GM19452 (cell line): ENCODE measurements at regions not wholly inside any gene's neighbourhood (a gene's known extent, or its start where the extent isn't known, plus 50 kb on each side); places are given as distances from the start of the nearest gene placed in this dataset.

Experiments
- ATAC-seq: cut with Tn5 transposase; IDR thresholded peaks from one replicate; pipeline ENCODE4 v1.9.1; 2021; ENCODE audit not compliant: unreplicated experiment

- ATAC-seq, result no peak
Observed at GRCh38 chr18:44123743-44124142, 556.9 kb upstream of the SETBP1 start.

- no peak for ATAC-seq
Observed at GRCh38 chr18:44125446-44125845, 555.2 kb upstream of the SETBP1 start.

- no peak for ATAC-seq
Observed at GRCh38 chr18:44126598-44126997, 554.1 kb upstream of the SETBP1 start.

- ATAC-seq, result no peak
Observed at GRCh38 chr18:44128365-44128764, 552.3 kb upstream of the SETBP1 start.

GRCh38 chr18:44130376-44130942, 550.2 kb upstream of the SETBP1 start:
- ATAC-seq, result no peak

GRCh38 chr18:44133483-44133882, 547.2 kb upstream of the SETBP1 start:
- ATAC-seq, result no peak

GRCh38 chr18:44134447-44134846, 546.2 kb upstream of the SETBP1 start:
- no peak for ATAC-seq

GRCh38 chr18:44135741-44136140, 544.9 kb upstream of the SETBP1 start:
- ATAC-seq, result no peak

GRCh38 chr18:44136326-44136725, 544.4 kb upstream of the SETBP1 start:
- ATAC-seq, result no peak

- ATAC-seq, result no peak
Observed at GRCh38 chr18:44143072-44143471, 537.6 kb upstream of the SETBP1 start.

GRCh38 chr18:44149706-44150105, 531.0 kb upstream of the SETBP1 start:
- ATAC-seq, result no peak

- no peak for ATAC-seq
Observed at GRCh38 chr18:44153981-44154380, 526.7 kb upstream of the SETBP1 start.

GRCh38 chr18:44156126-44156525, 524.6 kb upstream of the SETBP1 start:
- no peak for ATAC-seq

- no peak for ATAC-seq
Observed at GRCh38 chr18:44156776-44157335, 523.8 kb upstream of the SETBP1 start.

GRCh38 chr18:44170208-44170880, 510.3 kb upstream of the SETBP1 start:
- ATAC-seq, result no peak

GRCh38 chr18:44171301-44171700, 509.4 kb upstream of the SETBP1 start:
- no peak for ATAC-seq

GRCh38 chr18:44175891-44176290, 504.8 kb upstream of the SETBP1 start:
- ATAC-seq, result no peak

- no peak for ATAC-seq
Observed at GRCh38 chr18:44178476-44178875, 502.2 kb upstream of the SETBP1 start.

- no peak for ATAC-seq
Observed at GRCh38 chr18:44179693-44180092, 501.0 kb upstream of the SETBP1 start.

GRCh38 chr18:44180683-44181082, 500.0 kb upstream of the SETBP1 start:
- ATAC-seq, result no peak

GRCh38 chr18:44181951-44182747, 498.5 kb upstream of the SETBP1 start:
- ATAC-seq, result no peak

GRCh38 chr18:44186001-44186400, 494.7 kb upstream of the SETBP1 start:
- ATAC-seq, result no peak
